GM12872 (cell line): ENCODE measurements at regions not wholly inside any gene's neighbourhood (a gene's known extent, or its start where the extent isn't known, plus 50 kb on each side); places are given as distances from the start of the nearest gene placed in this dataset.

Experiments used
- CTCF ChIP-seq: IDR thresholded peaks from 3 replicates; pipeline ENCODE4 v1.5.1; 2011; ENCODE audit warnings: low read depth, mild to moderate bottlenecking, low read length, moderate library complexity; ENCODE audit not compliant: insufficient read depth

- no peak for TF ChIP-seq CTCF
Measured at GRCh38 chr13:76663592-76664335, 222.4 kb downstream of the KCTD12 start.

- no peak for TF ChIP-seq CTCF
Measured at GRCh38 chr13:76656500-76656899, 229.7 kb downstream of the KCTD12 start.

- TF ChIP-seq CTCF: no peak
Measured at GRCh38 chr13:76656056-76656455, 230.1 kb downstream of the KCTD12 start.

- TF ChIP-seq CTCF: no peak
Measured at GRCh38 chr13:76654263-76654662, 231.9 kb downstream of the KCTD12 start.

GRCh38 chr13:76651286-76651685, 234.9 kb downstream of the KCTD12 start:
- TF ChIP-seq CTCF: no peak

- no peak for TF ChIP-seq CTCF
Measured at GRCh38 chr13:76647550-76647949, 238.7 kb downstream of the KCTD12 start.

GRCh38 chr13:76646946-76647345, 239.3 kb downstream of the KCTD12 start:
- TF ChIP-seq CTCF: no peak
